RWPE2 (cell line): ENCODE measurements at regions not wholly inside any gene's neighbourhood (a gene's known extent, or its start where the extent isn't known, plus 50 kb on each side); places are given as distances from the start of the nearest gene placed in this dataset.
A peak's percentile ranks its signal among the peaks of the same experiment; 100 is the strongest.

ENCODE experiments used
- ATAC-seq: fragments of 200-7000 bp; cut with Tn5 transposase; 3 replicates; pipeline ENCODE4 v1.9.1; 2021; ENCODE audit warnings: low read depth
- DNase-seq: peaks from one replicate; pipeline ENCODE4 v3.0.0-alpha.2; 2020; ENCODE audit warnings: low spot score
- H3K27ac ChIP-seq: fragments of 450-650 bp; 2 replicates; pipeline ENCODE4 v1.5.1; 2017; ENCODE audit warnings: mild to moderate bottlenecking; ENCODE audit not compliant: poor library complexity, severe bottlenecking
- H3K27me3 ChIP-seq: fragments of 250-450 bp; sonication (Bioruptor Pico); 2 replicates; pipeline ENCODE4 v1.5.1; 2021; ENCODE audit warnings: mild to moderate bottlenecking, moderate library complexity; ENCODE audit not compliant: insufficient read depth, poor library complexity, severe bottlenecking
- H3K36me3 ChIP-seq: fragments of 250-450 bp; sonication (Bioruptor Pico); 2 replicates; pipeline ENCODE4 v1.5.1; 2020; ENCODE audit warnings: low read depth, mild to moderate bottlenecking, moderate library complexity
- H3K4me1 ChIP-seq: fragments of 250-450 bp; sonication (Bioruptor Pico); 2 replicates; pipeline ENCODE4 v1.5.1; 2021; ENCODE audit warnings: mild to moderate bottlenecking, moderate library complexity; ENCODE audit not compliant: insufficient read depth, poor library complexity, severe bottlenecking
- H3K4me3 ChIP-seq: fragments of 250-450 bp; sonication (Bioruptor Pico); 2 replicates; pipeline ENCODE4 v1.5.1; 2021; ENCODE audit warnings: mild to moderate bottlenecking, moderate library complexity; ENCODE audit not compliant: severe bottlenecking
- H3K9me3 ChIP-seq: fragments of 250-450 bp; sonication (Bioruptor Pico); 2 replicates; pipeline ENCODE4 v1.5.1; 2021; ENCODE audit warnings: mild to moderate bottlenecking, moderate library complexity; ENCODE audit not compliant: severe bottlenecking
- CTCF ChIP-seq: fragments of 450-650 bp; IDR thresholded peaks from one replicate; pipeline ENCODE4 v1.5.1; 2017; ENCODE audit warnings: mild to moderate bottlenecking, moderate library complexity; ENCODE audit not compliant: poor library complexity, severe bottlenecking

GRCh38 chr17:72538443-72538842, 417.6 kb downstream of the SOX9 start:
- Histone ChIP-seq H3K4me1 (peaks cover 3% of the 10 kb centered on the region), H3K27me3 (no peaks in the 10 kb centered on the region), H3K9me3 (no peaks in the 10 kb centered on the region), H3K27ac (no peak overlapping the region), H3K36me3 (peaks cover 4% of the 10 kb centered on the region), H3K4me3 (no peak overlapping the region)
- ATAC-seq (no peak), DNase-seq (no peak)
- TF ChIP-seq CTCF: no peak

- peaks cover 4% of the 10 kb centered on the region for H3K36me3 ChIP-seq
- no peaks in the 10 kb centered on the region for H3K27me3 ChIP-seq
- peaks cover 3% of the 10 kb centered on the region for H3K4me1 ChIP-seq
- no peak overlapping the region for H3K4me3 ChIP-seq
- DNase-seq (no peak), ATAC-seq (no peak)
- no peak for TF ChIP-seq CTCF
- no peaks in the 10 kb centered on the region for H3K9me3 ChIP-seq
- no peak overlapping the region for H3K27ac ChIP-seq
Measured at GRCh38 chr17:72538901-72539352, 418.1 kb downstream of the SOX9 start.

GRCh38 chr17:72539981-72540897, 419.4 kb downstream of the SOX9 start:
- TF ChIP-seq CTCF: peak; percentile 98
- no peak overlapping the region for H3K4me3 ChIP-seq
- DNase-seq: no peak
- H3K36me3 ChIP-seq: peaks cover 7% of the 10 kb centered on the region
- no peaks in the 10 kb centered on the region for H3K27me3 ChIP-seq
- peaks cover 3% of the 10 kb centered on the region for H3K4me1 ChIP-seq
- H3K27ac ChIP-seq: peak overlapping the region; percentile 40
- H3K9me3 ChIP-seq: no peaks in the 10 kb centered on the region
- peak; percentile 86 for ATAC-seq

- DNase-seq (no peak), ATAC-seq (no peak)
- Histone ChIP-seq H3K27me3 (no peaks in the 10 kb centered on the region), H3K4me3 (no peak overlapping the region), H3K4me1 (peaks cover 3% of the 10 kb centered on the region), H3K9me3 (no peaks in the 10 kb centered on the region), H3K27ac (no peak overlapping the region), H3K36me3 (peaks cover 7% of the 10 kb centered on the region; the same call in 1 of the 2 replicates)
- no peak for TF ChIP-seq CTCF
Measured at GRCh38 chr17:72542317-72542716, 421.5 kb downstream of the SOX9 start.

- no peaks in the 10 kb centered on the region for H3K9me3 ChIP-seq
Measured at GRCh38 chr17:72545766-72546165, 424.9 kb downstream of the SOX9 start.

More at GRCh38 chr17:72545766-72546165, 424.9 kb downstream of the SOX9 start:
- Histone ChIP-seq H3K36me3 (peaks cover 6% of the 10 kb centered on the region; the same call in 1 of the 2 replicates), H3K27me3 (no peaks in the 10 kb centered on the region), H3K4me3 (no peak overlapping the region), H3K27ac (no peak overlapping the region), H3K4me1 (no peaks in the 10 kb centered on the region)
- ATAC-seq: no peak
- no peak for TF ChIP-seq CTCF
- no peak for DNase-seq
